K562 (cell line): ENCODE measurements at regions not wholly inside any gene's neighbourhood (a gene's known extent, or its start where the extent isn't known, plus 50 kb on each side); places are given as distances from the start of the nearest gene placed in this dataset.

ENCODE experiments used
- CBFB ChIP-seq: sonication (generic); formaldehyde crosslinking; IDR thresholded peaks from 2 replicates; pipeline ENCODE4 v1.4.0; 2020; ENCODE audit warnings: mild to moderate bottlenecking, missing genetic modification reagents
- CEBPG ChIP-seq, 3 experiments: fragments of 200-800 bp in 1 of 3; sonication (Bioruptor generic) in 1 of 3; sonication (generic) in 1 of 3; formaldehyde crosslinking in 1 of 3; IDR thresholded peaks in 2 of 3; conservative IDR thresholded peaks in 1 of 3; 2 replicates each; pipeline versions ENCODE4 v1.6.1 to v1.8.0; 2016 to 2022; ENCODE audit warnings: missing compliant biosample characterization in 2 of 3, missing genetic modification characterization in 2 of 3, mild to moderate bottlenecking in 1 of 3, missing genetic modification reagents in 1 of 3
- CREB1 ChIP-seq, 2 experiments: sonication (generic) in 1 of 2; formaldehyde crosslinking in 1 of 2; IDR thresholded peaks; 2 replicates each; pipeline versions ENCODE4 v1.6.1 to v1.8.0; 2012 to 2022; ENCODE audit warnings: inconsistent platforms in 1 of 2, mild to moderate bottlenecking in 1 of 2, missing genetic modification reagents in 1 of 2, moderate library complexity in 1 of 2
- FOSL1 ChIP-seq: fragments of 200-800 bp; sonication (Bioruptor generic); conservative IDR thresholded peaks from 2 replicates; pipeline ENCODE4 v1.6.1; 2016; ENCODE audit warnings: missing genetic modification characterization, missing compliant biosample characterization
- HDAC1 ChIP-seq, 2 experiments: fragments of 450-650 bp; IDR thresholded peaks; 2 replicates each; pipeline ENCODE4 v1.6.1; 2016 to 2017; ENCODE audit warnings: inconsistent platforms in 1 of 2, mild to moderate bottlenecking in 1 of 2, moderate library complexity in 1 of 2
- HDAC3 ChIP-seq: fragments of 450-650 bp; IDR thresholded peaks from 2 replicates; pipeline ENCODE4 v1.6.1; 2018; ENCODE audit warnings: borderline replicate concordance, mild to moderate bottlenecking, moderate library complexity; ENCODE audit not compliant: partially characterized antibody
- MAZ ChIP-seq, 2 experiments: fragments of 450-650 bp in 1 of 2; sonication (generic) in 1 of 2; formaldehyde crosslinking; IDR thresholded peaks in 1 of 2; conservative IDR thresholded peaks in 1 of 2; 2 replicates each; pipeline versions ENCODE4 v1.4.0 to v1.5.0; 2020; ENCODE audit warnings: mild to moderate bottlenecking in 1 of 2, missing genetic modification reagents in 1 of 2
- MBD2 ChIP-seq: sonication (generic); IDR thresholded peaks from 2 replicates; pipeline ENCODE4 v1.6.1; 2016; ENCODE audit warnings: low read depth, borderline replicate concordance
- MTA2 ChIP-seq: fragments of 450-650 bp; IDR thresholded peaks from 2 replicates; pipeline ENCODE4 v1.6.1; 2016; ENCODE audit warnings: low read depth
- NCOA1 ChIP-seq: fragments of 450-650 bp; IDR thresholded peaks from 2 replicates; pipeline ENCODE4 v1.6.1; 2016; ENCODE audit warnings: low read depth
- PHB2 ChIP-seq: fragments of 450-650 bp; IDR thresholded peaks from 2 replicates; pipeline ENCODE4 v1.6.1; 2017; ENCODE audit warnings: low read depth
- PML ChIP-seq: IDR thresholded peaks from 2 replicates; pipeline ENCODE4 v1.6.1; 2012; ENCODE audit warnings: low read length, inconsistent platforms
- RAD21 ChIP-seq, 2 experiments: fragments of 250-450 bp in 1 of 2; fragments of 450-650 bp in 1 of 2; sonication (Bioruptor Pico) in 1 of 2; formaldehyde crosslinking in 1 of 2; IDR thresholded peaks in 1 of 2; conservative IDR thresholded peaks in 1 of 2; 2 replicates each; pipeline versions ENCODE4 v1.4.0 to v1.8.0; 2020 to 2022; ENCODE audit warnings: mild to moderate bottlenecking in 2 of 2, moderate library complexity in 1 of 2
- RCOR1 ChIP-seq, 2 experiments: IDR thresholded peaks; 2 replicates each; pipeline ENCODE4 v1.6.1; 2012; ENCODE audit warnings: low read depth in 2 of 2, low read length in 2 of 2, borderline replicate concordance in 1 of 2, improper control_type of control experiment in 1 of 2
- SMAD4 ChIP-seq: fragments of 250-450 bp; sonication (Bioruptor Pico); conservative IDR thresholded peaks from 2 replicates; pipeline ENCODE4 v1.8.0; 2021; ENCODE audit warnings: inconsistent platforms, mild to moderate bottlenecking, moderate library complexity
- TAF1 ChIP-seq: IDR thresholded peaks from 2 replicates; pipeline ENCODE4 v1.6.1; 2011; ENCODE audit warnings: mild to moderate bottlenecking, low read length, moderate library complexity; ENCODE audit not compliant: insufficient read depth, control insufficient read depth, severe bottlenecking; ENCODE audit errors: extremely low read depth
- TRIM24 ChIP-seq, 2 experiments: fragments of 450-650 bp; IDR thresholded peaks; 2 replicates each; pipeline ENCODE4 v1.6.1; 2016
- ZNF431 ChIP-seq: sonication (generic); formaldehyde crosslinking; IDR thresholded peaks from 2 replicates; pipeline ENCODE4 v1.8.0; 2022; ENCODE audit warnings: mild to moderate bottlenecking, missing genetic modification reagents
- ZNF644 ChIP-seq: fragments of 200-800 bp; sonication (Bioruptor generic); IDR thresholded peaks from 2 replicates; pipeline ENCODE4 v1.6.1; 2016; ENCODE audit warnings: low read depth, missing genetic modification characterization, missing compliant biosample characterization
- TF ChIP-seq, protein P1 (sequence below): sonication (generic); formaldehyde crosslinking; IDR thresholded peaks from 2 replicates; pipeline ENCODE4 v1.8.0; 2022; ENCODE audit warnings: mild to moderate bottlenecking, missing genetic modification reagents
- TF ChIP-seq, protein P2 (sequence below): sonication (generic); formaldehyde crosslinking; IDR thresholded peaks from 2 replicates; pipeline ENCODE4 v1.9.0; 2022; ENCODE audit warnings: mild to moderate bottlenecking, missing genetic modification reagents
- TF ChIP-seq, protein P3 (sequence below): fragments of 450-650 bp; IDR thresholded peaks from 2 replicates; pipeline ENCODE4 v1.6.1; 2016; ENCODE audit warnings: low read depth, mild to moderate bottlenecking, moderate library complexity
- TF ChIP-seq, protein P4 (sequence below): conservative IDR thresholded peaks from 2 replicates; pipeline ENCODE4 v1.6.1; 2011; ENCODE audit warnings: low read depth, mild to moderate bottlenecking, low read length; ENCODE audit not compliant: control insufficient read depth
- TF ChIP-seq, protein P5 (sequence below): fragments of 450-650 bp; formaldehyde crosslinking; IDR thresholded peaks from 2 replicates; pipeline ENCODE4 v1.4.0; 2020; ENCODE audit warnings: mild to moderate bottlenecking, moderate library complexity

DNA sequence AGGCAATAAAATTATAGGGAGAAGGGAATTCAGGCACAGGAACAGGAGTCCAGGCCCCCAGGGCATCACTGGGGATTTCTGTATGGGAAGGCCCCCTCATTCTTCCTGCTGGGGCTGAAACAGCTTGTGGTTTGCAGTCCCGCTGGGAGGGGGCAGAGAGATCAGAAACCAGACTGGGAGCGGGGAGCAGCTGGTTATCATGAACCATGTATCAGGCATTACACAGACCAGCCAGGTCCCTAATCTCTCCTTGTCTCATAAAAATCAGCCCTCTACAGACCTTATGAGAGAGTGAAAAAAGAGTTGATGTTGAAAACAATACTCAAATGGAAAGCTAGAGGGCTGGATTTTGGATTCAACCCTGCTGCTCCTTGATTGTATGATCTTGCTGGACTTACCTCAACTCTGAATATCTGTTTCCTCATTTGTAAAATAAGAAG lies 93.4 kb upstream of the F3 start (continued):
- TF ChIP-seq RCOR1 (IDR thresholded peaks at IDR 0.05; ENCODE audit: borderline replicate concordance in 1 of 2, low read depth in 2 of 2, low read length in 2 of 2) (peak; percentile 72 to 82; a peak in 3 of 4 replicates), ZNF644 (tag) (0 out of 2 replicates have a peak, but pooled peaks have one; percentile 71), HDAC3 (peak; percentile 62), MBD2 (0 out of 2 replicates have a peak, but pooled peaks have one; percentile 20), TRIM24 (IDR thresholded peaks at IDR 0.05) (peak; percentile 93 to 94), HDAC1 (IDR thresholded peaks at IDR 0.05) (peak in 1 of 2 experiments; percentile 43; a peak in 1 of 4 replicates), SMAD4 (CRISPR knock-in tag) (peak; percentile 85), PML (peak; percentile 98), MTA2 (peak; percentile 93), FOSL1 (peak; percentile 78), PHB2 (peak; percentile 89), MAZ (CRISPR knock-in tag; conservative IDR thresholded peaks at IDR 0.05 in 1 of 2, IDR thresholded peaks at IDR 0.05 in 1 of 2) (peak in 1 of 2 experiments; percentile 64; a peak in 3 of 4 replicates), TAF1 (peak; percentile 36), CEBPG (CRISPR knock-in tag; IDR thresholded peaks at IDR 0.05) (no peak), CEBPG (tag; conservative IDR thresholded peaks at IDR 0.05 in 1 of 2, IDR thresholded peaks at IDR 0.05 in 1 of 2) (no peak), CBFB (peak; percentile 89), CREB1 (IDR thresholded peaks at IDR 0.05) (peak; percentile 73; the same call in 1 of the 2 replicates), CREB1 (CRISPR knock-in tag; IDR thresholded peaks at IDR 0.05) (no peak), NCOA1 (peak; percentile 28; the same call in 1 of the 2 replicates), RAD21 (CRISPR knock-in tag; conservative IDR thresholded peaks at IDR 0.05 in 1 of 2, IDR thresholded peaks at IDR 0.05 in 1 of 2) (0 out of 4 replicates have a peak, but pooled peaks of 1 of the 2 experiments have one; percentile 23), ZNF431 (CRISPR knock-in tag) (no peak)
- TF ChIP-seq, protein P1, sequence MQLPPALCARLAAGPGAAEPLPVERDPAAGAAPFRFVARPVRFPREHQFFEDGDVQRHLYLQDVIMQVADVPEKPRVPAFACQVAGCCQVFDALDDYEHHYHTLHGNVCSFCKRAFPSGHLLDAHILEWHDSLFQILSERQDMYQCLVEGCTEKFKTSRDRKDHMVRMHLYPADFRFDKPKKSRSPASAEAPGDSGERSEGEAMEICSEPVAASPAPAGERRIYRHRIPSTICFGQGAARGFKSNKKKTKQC (CRISPR knock-in tag), result no peak
- TF ChIP-seq, protein P2, sequence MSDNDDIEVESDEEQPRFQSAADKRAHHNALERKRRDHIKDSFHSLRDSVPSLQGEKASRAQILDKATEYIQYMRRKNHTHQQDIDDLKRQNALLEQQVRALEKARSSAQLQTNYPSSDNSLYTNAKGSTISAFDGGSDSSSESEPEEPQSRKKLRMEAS (CRISPR knock-in tag), result no peak
- TF ChIP-seq, protein P3, sequence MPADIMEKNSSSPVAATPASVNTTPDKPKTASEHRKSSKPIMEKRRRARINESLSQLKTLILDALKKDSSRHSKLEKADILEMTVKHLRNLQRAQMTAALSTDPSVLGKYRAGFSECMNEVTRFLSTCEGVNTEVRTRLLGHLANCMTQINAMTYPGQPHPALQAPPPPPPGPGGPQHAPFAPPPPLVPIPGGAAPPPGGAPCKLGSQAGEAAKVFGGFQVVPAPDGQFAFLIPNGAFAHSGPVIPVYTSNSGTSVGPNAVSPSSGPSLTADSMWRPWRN, result peak; percentile 17; the same call in 1 of the 2 replicates
- TF ChIP-seq, protein P4, sequence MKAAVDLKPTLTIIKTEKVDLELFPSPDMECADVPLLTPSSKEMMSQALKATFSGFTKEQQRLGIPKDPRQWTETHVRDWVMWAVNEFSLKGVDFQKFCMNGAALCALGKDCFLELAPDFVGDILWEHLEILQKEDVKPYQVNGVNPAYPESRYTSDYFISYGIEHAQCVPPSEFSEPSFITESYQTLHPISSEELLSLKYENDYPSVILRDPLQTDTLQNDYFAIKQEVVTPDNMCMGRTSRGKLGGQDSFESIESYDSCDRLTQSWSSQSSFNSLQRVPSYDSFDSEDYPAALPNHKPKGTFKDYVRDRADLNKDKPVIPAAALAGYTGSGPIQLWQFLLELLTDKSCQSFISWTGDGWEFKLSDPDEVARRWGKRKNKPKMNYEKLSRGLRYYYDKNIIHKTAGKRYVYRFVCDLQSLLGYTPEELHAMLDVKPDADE, result peak; percentile 69; the same call in 1 of the 2 replicates
- TF ChIP-seq, protein P5, sequence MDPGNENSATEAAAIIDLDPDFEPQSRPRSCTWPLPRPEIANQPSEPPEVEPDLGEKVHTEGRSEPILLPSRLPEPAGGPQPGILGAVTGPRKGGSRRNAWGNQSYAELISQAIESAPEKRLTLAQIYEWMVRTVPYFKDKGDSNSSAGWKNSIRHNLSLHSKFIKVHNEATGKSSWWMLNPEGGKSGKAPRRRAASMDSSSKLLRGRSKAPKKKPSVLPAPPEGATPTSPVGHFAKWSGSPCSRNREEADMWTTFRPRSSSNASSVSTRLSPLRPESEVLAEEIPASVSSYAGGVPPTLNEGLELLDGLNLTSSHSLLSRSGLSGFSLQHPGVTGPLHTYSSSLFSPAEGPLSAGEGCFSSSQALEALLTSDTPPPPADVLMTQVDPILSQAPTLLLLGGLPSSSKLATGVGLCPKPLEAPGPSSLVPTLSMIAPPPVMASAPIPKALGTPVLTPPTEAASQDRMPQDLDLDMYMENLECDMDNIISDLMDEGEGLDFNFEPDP (CRISPR knock-in tag), result no peak
